ENCODE measurements at regions not wholly inside any gene's neighbourhood (a gene's known extent, or its start where the extent isn't known, plus 50 kb on each side); places are given as distances from the start of the nearest gene placed in this dataset.

GRCh38 chr13:58472483-58472882 is 840.9 kb downstream of the PCDH17 start:
- WGBS, 3 donors = 33 to 53% (median 41%) methylated on average over 3 of the region's 3 CpGs
- Histone ChIP-seq H3K4me3 (no peak overlapping the region), H3K36me3 (no peaks in the 10 kb centered on the region), H3K4me1 (ENCODE audit: insufficient read depth) (no peaks in the 10 kb centered on the region), H3K9me3 (no peaks in the 10 kb centered on the region), H3K27me3 (no peaks in the 10 kb centered on the region), H3K27ac (no peak overlapping the region)
- TF ChIP-seq POLR2A (IDR thresholded peaks at IDR 0.05) (no peak), CTCF (IDR thresholded peaks at IDR 0.05) (no peak), EP300 (IDR thresholded peaks at IDR 0.05) (no peak)
- intact Hi-C loops (cut with DNase I) = no loop called here
- DNase-seq = no peak

GRCh38 chr13:58474581-58474980 is 843.0 kb downstream of the PCDH17 start:
- Histone ChIP-seq H3K27ac (no peak overlapping the region), H3K9me3 (no peaks in the 10 kb centered on the region), H3K36me3 (no peaks in the 10 kb centered on the region), H3K27me3 (no peaks in the 10 kb centered on the region), H3K4me1 (ENCODE audit: insufficient read depth) (no peaks in the 10 kb centered on the region), H3K4me3 (no peak overlapping the region)
- no peak for TF ChIP-seq EP300 (IDR thresholded peaks at IDR 0.05)
- no peak for TF ChIP-seq CTCF (IDR thresholded peaks at IDR 0.05)
- TF ChIP-seq POLR2A (IDR thresholded peaks at IDR 0.05) = no peak
- intact Hi-C loops (cut with DNase I) = no loop called here
- no peak for DNase-seq

- no peak for TF ChIP-seq POLR2A (IDR thresholded peaks at IDR 0.05)
- no peak for TF ChIP-seq EP300 (IDR thresholded peaks at IDR 0.05)
- no peak for TF ChIP-seq CTCF (IDR thresholded peaks at IDR 0.05)
- Histone ChIP-seq H3K4me1 (ENCODE audit: insufficient read depth) (no peaks in the 10 kb centered on the region), H3K9me3 (no peaks in the 10 kb centered on the region), H3K4me3 (no peak overlapping the region), H3K27ac (no peak overlapping the region), H3K36me3 (no peaks in the 10 kb centered on the region), H3K27me3 (no peaks in the 10 kb centered on the region)
- intact Hi-C loops (cut with DNase I) = no loop called here
- no peak for DNase-seq
- 32% methylated on average over 6 of the region's 6 CpGs for WGBS, 3 donors
These were observed 844.8 kb downstream of the PCDH17 start for GRCh38 chr13:58476206-58476918.

GRCh38 chr13:58478858-58479257 is 847.3 kb downstream of the PCDH17 start:
- no peak overlapping the region for H3K27ac ChIP-seq
- H3K36me3 ChIP-seq = no peaks in the 10 kb centered on the region
- no peaks in the 10 kb centered on the region for H3K27me3 ChIP-seq
- no peaks in the 10 kb centered on the region for H3K4me1 ChIP-seq (ENCODE audit: insufficient read depth)
- intact Hi-C loops (cut with DNase I) = no loop called here
- no peaks in the 10 kb centered on the region for H3K9me3 ChIP-seq
- no peak for DNase-seq
- 36 to 56% (median 53%) methylated on average over 1 of the region's 1 CpG for WGBS, 3 donors
- no peak for TF ChIP-seq CTCF (IDR thresholded peaks at IDR 0.05)
- TF ChIP-seq EP300 (IDR thresholded peaks at IDR 0.05) = no peak
- TF ChIP-seq POLR2A (IDR thresholded peaks at IDR 0.05) = no peak
- H3K4me3 ChIP-seq = no peak overlapping the region
